Endothelial cell of umbilical vein (primary cell): ENCODE measurements at regions not wholly inside any gene's neighbourhood (a gene's known extent, or its start where the extent isn't known, plus 50 kb on each side); places are given as distances from the start of the nearest gene placed in this dataset.
"Not testable (repeated sequence)": the region's sequence is repeated elsewhere in the genome, so short reads cannot be mapped to it uniquely, and the experiment has no call there.

ENCODE experiments used
- CTCF ChIP-seq, 2 donors: IDR thresholded peaks; 1 replicate in 1 of 2; 2 replicates in 1 of 2; pipeline ENCODE4 v1.5.1; 2011; ENCODE audit warnings: low read length in 2 of 2, mild to moderate bottlenecking in 2 of 2, moderate library complexity in 2 of 2, control low read depth in 1 of 2, inconsistent platforms in 1 of 2, low read depth in 1 of 2; ENCODE audit not compliant: insufficient read depth in 1 of 2; ENCODE audit errors: extremely low read depth in 1 of 2
- JUN ChIP-seq: IDR thresholded peaks from 2 replicates; pipeline ENCODE4 v1.6.1; 2011; ENCODE audit warnings: borderline replicate concordance, low read depth; ENCODE audit not compliant: insufficient read length, insufficient read depth
- MAX ChIP-seq: IDR thresholded peaks from 2 replicates; pipeline ENCODE4 v1.6.1; 2011; ENCODE audit not compliant: insufficient read depth, insufficient read length
- POLR2AphosphoS5 ChIP-seq: IDR thresholded peaks from 2 replicates; pipeline ENCODE4 v1.6.1; 2012; ENCODE audit warnings: low read depth, mild to moderate bottlenecking, control low read depth, low read length, moderate library complexity; ENCODE audit not compliant: insufficient read depth

DNA sequence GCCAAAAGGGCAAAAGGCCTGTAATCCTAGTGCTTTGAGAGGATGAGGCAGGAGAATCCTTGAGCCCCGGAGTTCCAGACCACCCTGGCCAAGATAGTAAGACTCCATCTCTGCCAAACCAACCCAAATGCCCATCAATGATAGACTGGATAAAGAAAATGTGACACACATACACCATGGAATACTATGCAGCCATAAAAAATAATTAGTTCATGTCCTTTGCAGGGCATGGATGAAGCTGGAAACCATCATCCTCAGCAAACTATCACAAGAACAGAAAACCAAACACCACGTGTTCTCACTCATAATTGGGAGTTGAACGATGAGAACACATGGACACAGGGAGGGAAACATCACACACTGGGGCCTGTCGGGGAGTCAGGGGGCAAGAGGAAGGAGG is 161.9 kb downstream of the C16orf95 start:
- TF ChIP-seq MAX; CTCF (IDR thresholded peaks at IDR 0.05; ENCODE audit: extremely low read depth in 1 of 2, insufficient read depth in 1 of 2, low read depth in 1 of 2, low read length in 2 of 2); JUN; POLR2AphosphoS5: not testable (repeated sequence)
